H1 (cell line): ENCODE measurements at regions not wholly inside any gene's neighbourhood (a gene's known extent, or its start where the extent isn't known, plus 50 kb on each side); places are given as distances from the start of the nearest gene placed in this dataset.

Experiments used
- BACH1 ChIP-seq: IDR thresholded peaks from 2 replicates; pipeline ENCODE4 v1.6.1; 2012; ENCODE audit warnings: low read length, improper control_type of control experiment
- PHF8 ChIP-seq: fragments of 200-600 bp; sonication (generic); conservative IDR thresholded peaks from 2 replicates; pipeline ENCODE4 v1.7.1; 2012; ENCODE audit warnings: low read depth, mild to moderate bottlenecking, inconsistent platforms, low read length, moderate library complexity
- RNF2 ChIP-seq: fragments of 200-900, 300-1000 bp; sonication (generic); IDR thresholded peaks from 2 replicates; pipeline ENCODE4 v1.7.1; 2016; ENCODE audit warnings: borderline replicate concordance, low read depth, mild to moderate bottlenecking, antibody characterized with exemption, low read length; ENCODE audit not compliant: poor library complexity, severe bottlenecking; ENCODE audit errors: missing control alignments
- SP2 ChIP-seq: IDR thresholded peaks from 2 replicates; pipeline ENCODE4 v1.6.1; 2012; ENCODE audit warnings: mild to moderate bottlenecking, low read length, inconsistent platforms
- TEAD4 ChIP-seq: IDR thresholded peaks from 2 replicates; pipeline ENCODE4 v1.6.1; 2012; ENCODE audit warnings: low read depth, low read length, inconsistent platforms, mixed read lengths
- YY1 ChIP-seq: IDR thresholded peaks from 2 replicates; pipeline ENCODE4 v1.6.1; 2011; ENCODE audit warnings: low read depth, mild to moderate bottlenecking, low read length
- TF ChIP-seq, protein P1 (sequence below): fragments of 300-600 bp; sonication (generic); IDR thresholded peaks from 2 replicates; pipeline ENCODE4 v1.7.1; 2012; ENCODE audit warnings: low read length, moderate library complexity, mild to moderate bottlenecking, inconsistent platforms; ENCODE audit not compliant: insufficient replicate concordance
- TF ChIP-seq, protein P2 (sequence below): IDR thresholded peaks from 2 replicates; pipeline ENCODE4 v1.6.1; 2012; ENCODE audit warnings: inconsistent platforms
- TF ChIP-seq, protein P3 (sequence below): IDR thresholded peaks from 2 replicates; pipeline ENCODE4 v1.6.1; 2012; ENCODE audit warnings: low read length, inconsistent platforms

DNA sequence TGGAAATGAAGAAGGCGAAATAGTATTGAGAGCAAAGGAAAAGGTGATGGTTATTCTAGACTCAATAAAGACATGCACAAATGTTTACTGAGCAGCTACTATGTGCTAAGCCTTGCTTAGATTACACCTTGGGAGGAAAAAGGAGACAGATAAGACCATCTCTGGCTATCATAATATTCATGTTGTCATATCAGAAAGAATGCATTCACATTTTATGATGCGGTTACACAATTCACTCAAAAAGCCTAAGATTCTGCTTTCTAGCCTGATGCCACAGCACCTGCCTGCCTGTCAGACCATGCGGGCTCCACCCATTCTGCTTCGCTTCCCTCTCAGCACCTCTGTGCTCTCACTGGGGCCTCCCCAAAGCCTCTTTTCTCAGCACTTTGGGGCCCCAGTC, 100.9 kb downstream of the JCAD start (continued):
- TF ChIP-seq, protein P1, sequence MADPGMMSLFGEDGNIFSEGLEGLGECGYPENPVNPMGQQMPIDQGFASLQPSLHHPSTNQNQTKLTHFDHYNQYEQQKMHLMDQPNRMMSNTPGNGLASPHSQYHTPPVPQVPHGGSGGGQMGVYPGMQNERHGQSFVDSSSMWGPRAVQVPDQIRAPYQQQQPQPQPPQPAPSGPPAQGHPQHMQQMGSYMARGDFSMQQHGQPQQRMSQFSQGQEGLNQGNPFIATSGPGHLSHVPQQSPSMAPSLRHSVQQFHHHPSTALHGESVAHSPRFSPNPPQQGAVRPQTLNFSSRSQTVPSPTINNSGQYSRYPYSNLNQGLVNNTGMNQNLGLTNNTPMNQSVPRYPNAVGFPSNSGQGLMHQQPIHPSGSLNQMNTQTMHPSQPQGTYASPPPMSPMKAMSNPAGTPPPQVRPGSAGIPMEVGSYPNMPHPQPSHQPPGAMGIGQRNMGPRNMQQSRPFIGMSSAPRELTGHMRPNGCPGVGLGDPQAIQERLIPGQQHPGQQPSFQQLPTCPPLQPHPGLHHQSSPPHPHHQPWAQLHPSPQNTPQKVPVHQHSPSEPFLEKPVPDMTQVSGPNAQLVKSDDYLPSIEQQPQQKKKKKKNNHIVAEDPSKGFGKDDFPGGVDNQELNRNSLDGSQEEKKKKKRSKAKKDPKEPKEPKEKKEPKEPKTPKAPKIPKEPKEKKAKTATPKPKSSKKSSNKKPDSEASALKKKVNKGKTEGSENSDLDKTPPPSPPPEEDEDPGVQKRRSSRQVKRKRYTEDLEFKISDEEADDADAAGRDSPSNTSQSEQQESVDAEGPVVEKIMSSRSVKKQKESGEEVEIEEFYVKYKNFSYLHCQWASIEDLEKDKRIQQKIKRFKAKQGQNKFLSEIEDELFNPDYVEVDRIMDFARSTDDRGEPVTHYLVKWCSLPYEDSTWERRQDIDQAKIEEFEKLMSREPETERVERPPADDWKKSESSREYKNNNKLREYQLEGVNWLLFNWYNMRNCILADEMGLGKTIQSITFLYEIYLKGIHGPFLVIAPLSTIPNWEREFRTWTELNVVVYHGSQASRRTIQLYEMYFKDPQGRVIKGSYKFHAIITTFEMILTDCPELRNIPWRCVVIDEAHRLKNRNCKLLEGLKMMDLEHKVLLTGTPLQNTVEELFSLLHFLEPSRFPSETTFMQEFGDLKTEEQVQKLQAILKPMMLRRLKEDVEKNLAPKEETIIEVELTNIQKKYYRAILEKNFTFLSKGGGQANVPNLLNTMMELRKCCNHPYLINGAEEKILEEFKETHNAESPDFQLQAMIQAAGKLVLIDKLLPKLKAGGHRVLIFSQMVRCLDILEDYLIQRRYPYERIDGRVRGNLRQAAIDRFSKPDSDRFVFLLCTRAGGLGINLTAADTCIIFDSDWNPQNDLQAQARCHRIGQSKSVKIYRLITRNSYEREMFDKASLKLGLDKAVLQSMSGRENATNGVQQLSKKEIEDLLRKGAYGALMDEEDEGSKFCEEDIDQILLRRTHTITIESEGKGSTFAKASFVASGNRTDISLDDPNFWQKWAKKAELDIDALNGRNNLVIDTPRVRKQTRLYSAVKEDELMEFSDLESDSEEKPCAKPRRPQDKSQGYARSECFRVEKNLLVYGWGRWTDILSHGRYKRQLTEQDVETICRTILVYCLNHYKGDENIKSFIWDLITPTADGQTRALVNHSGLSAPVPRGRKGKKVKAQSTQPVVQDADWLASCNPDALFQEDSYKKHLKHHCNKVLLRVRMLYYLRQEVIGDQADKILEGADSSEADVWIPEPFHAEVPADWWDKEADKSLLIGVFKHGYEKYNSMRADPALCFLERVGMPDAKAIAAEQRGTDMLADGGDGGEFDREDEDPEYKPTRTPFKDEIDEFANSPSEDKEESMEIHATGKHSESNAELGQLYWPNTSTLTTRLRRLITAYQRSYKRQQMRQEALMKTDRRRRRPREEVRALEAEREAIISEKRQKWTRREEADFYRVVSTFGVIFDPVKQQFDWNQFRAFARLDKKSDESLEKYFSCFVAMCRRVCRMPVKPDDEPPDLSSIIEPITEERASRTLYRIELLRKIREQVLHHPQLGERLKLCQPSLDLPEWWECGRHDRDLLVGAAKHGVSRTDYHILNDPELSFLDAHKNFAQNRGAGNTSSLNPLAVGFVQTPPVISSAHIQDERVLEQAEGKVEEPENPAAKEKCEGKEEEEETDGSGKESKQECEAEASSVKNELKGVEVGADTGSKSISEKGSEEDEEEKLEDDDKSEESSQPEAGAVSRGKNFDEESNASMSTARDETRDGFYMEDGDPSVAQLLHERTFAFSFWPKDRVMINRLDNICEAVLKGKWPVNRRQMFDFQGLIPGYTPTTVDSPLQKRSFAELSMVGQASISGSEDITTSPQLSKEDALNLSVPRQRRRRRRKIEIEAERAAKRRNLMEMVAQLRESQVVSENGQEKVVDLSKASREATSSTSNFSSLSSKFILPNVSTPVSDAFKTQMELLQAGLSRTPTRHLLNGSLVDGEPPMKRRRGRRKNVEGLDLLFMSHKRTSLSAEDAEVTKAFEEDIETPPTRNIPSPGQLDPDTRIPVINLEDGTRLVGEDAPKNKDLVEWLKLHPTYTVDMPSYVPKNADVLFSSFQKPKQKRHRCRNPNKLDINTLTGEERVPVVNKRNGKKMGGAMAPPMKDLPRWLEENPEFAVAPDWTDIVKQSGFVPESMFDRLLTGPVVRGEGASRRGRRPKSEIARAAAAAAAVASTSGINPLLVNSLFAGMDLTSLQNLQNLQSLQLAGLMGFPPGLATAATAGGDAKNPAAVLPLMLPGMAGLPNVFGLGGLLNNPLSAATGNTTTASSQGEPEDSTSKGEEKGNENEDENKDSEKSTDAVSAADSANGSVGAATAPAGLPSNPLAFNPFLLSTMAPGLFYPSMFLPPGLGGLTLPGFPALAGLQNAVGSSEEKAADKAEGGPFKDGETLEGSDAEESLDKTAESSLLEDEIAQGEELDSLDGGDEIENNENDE = no peak
- no peak for TF ChIP-seq YY1
- TF ChIP-seq TEAD4 = no peak
- TF ChIP-seq PHF8 = no peak
- no peak for TF ChIP-seq BACH1
- TF ChIP-seq, protein P2, sequence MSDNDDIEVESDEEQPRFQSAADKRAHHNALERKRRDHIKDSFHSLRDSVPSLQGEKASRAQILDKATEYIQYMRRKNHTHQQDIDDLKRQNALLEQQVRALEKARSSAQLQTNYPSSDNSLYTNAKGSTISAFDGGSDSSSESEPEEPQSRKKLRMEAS = no peak
- TF ChIP-seq RNF2 = no peak
- TF ChIP-seq, protein P3, sequence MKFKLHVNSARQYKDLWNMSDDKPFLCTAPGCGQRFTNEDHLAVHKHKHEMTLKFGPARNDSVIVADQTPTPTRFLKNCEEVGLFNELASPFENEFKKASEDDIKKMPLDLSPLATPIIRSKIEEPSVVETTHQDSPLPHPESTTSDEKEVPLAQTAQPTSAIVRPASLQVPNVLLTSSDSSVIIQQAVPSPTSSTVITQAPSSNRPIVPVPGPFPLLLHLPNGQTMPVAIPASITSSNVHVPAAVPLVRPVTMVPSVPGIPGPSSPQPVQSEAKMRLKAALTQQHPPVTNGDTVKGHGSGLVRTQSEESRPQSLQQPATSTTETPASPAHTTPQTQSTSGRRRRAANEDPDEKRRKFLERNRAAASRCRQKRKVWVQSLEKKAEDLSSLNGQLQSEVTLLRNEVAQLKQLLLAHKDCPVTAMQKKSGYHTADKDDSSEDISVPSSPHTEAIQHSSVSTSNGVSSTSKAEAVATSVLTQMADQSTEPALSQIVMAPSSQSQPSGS = no peak
- no peak for TF ChIP-seq SP2
